ENCODE measurements at regions not wholly inside any gene's neighbourhood (a gene's known extent, or its start where the extent isn't known, plus 50 kb on each side); places are given as distances from the start of the nearest gene placed in this dataset.

DNA sequence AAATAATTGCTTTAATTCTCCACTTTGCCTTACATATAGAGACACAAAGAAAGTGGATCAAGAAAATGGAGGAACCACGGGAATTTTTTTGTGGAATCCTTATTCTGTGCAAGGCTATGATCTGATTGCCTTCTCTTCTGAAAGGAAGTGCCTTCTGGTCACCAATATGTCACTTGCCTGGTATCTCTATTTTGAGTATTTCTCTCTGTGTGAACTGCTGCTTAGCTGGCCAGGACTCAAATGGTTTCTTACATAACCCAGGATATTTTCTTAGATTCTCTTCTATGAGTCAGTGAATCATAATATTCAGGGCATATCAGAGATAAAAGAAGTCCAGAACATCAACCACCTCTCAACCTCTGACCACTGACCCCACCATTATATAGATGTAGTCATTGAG, 156.1 kb downstream of the DIO2 start:
- TF ChIP-seq EZH2 (IDR thresholded peaks at IDR 0.05; ENCODE audit: low read length, missing control alignments) = no peak
- TF ChIP-seq, protein P1, sequence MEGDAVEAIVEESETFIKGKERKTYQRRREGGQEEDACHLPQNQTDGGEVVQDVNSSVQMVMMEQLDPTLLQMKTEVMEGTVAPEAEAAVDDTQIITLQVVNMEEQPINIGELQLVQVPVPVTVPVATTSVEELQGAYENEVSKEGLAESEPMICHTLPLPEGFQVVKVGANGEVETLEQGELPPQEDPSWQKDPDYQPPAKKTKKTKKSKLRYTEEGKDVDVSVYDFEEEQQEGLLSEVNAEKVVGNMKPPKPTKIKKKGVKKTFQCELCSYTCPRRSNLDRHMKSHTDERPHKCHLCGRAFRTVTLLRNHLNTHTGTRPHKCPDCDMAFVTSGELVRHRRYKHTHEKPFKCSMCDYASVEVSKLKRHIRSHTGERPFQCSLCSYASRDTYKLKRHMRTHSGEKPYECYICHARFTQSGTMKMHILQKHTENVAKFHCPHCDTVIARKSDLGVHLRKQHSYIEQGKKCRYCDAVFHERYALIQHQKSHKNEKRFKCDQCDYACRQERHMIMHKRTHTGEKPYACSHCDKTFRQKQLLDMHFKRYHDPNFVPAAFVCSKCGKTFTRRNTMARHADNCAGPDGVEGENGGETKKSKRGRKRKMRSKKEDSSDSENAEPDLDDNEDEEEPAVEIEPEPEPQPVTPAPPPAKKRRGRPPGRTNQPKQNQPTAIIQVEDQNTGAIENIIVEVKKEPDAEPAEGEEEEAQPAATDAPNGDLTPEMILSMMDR (conservative IDR thresholded peaks at IDR 0.05 in 1 of 2, IDR thresholded peaks at IDR 0.05 in 1 of 2; ENCODE audit: low read depth in 1 of 2, low read length in 2 of 2) = no peak

Data from fibroblast of lung (primary cell).